ENCODE measurements at regions not wholly inside any gene's neighbourhood (a gene's known extent, or its start where the extent isn't known, plus 50 kb on each side); places are given as distances from the start of the nearest gene placed in this dataset.

DNA sequence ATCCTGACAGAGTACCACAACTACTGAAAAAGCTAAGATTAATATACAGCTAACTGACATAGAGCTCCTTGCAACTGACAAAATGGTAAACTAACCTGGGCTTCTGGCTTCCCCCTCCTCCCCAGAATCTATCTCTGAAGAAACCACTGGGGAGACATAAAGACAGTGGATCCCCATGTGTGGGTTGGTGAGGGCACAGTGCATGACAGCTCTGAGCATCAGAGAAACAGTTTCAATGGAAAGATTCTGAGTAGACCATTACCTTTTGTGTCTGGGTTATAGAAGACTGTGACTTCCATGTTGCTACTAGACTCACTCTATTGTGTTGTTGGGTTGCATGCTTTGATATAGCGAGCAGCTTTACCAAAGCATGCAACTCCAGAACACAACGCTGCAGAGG lies 247.4 kb downstream of the EFCAB11 start:
- TF ChIP-seq, protein P1, sequence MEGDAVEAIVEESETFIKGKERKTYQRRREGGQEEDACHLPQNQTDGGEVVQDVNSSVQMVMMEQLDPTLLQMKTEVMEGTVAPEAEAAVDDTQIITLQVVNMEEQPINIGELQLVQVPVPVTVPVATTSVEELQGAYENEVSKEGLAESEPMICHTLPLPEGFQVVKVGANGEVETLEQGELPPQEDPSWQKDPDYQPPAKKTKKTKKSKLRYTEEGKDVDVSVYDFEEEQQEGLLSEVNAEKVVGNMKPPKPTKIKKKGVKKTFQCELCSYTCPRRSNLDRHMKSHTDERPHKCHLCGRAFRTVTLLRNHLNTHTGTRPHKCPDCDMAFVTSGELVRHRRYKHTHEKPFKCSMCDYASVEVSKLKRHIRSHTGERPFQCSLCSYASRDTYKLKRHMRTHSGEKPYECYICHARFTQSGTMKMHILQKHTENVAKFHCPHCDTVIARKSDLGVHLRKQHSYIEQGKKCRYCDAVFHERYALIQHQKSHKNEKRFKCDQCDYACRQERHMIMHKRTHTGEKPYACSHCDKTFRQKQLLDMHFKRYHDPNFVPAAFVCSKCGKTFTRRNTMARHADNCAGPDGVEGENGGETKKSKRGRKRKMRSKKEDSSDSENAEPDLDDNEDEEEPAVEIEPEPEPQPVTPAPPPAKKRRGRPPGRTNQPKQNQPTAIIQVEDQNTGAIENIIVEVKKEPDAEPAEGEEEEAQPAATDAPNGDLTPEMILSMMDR (IDR thresholded peaks at IDR 0.05; ENCODE audit: insufficient read depth, low read length), result no peak
- TF ChIP-seq GABPA (IDR thresholded peaks at IDR 0.05; ENCODE audit: low read depth) (no peak), POLR2AphosphoS5 (IDR thresholded peaks at IDR 0.05; ENCODE audit: low read depth) (no peak)
